Trophoblast cell (in vitro differentiated cells and primary cell): ENCODE measurements at regions not wholly inside any gene's neighbourhood (a gene's known extent, or its start where the extent isn't known, plus 50 kb on each side); places are given as distances from the start of the nearest gene placed in this dataset.

Experiments
- DNase-seq, 2 donors: peaks; one replicate each; pipeline ENCODE4 v3.0.0-alpha.2; 2016
- H2AFZ ChIP-seq: 2 replicates; pipeline ENCODE4 v1.6.1; 2013; ENCODE audit warnings: low read length, moderate library complexity, mild to moderate bottlenecking; ENCODE audit not compliant: insufficient read depth, poor library complexity
- H2AK5ac ChIP-seq: 2 replicates; pipeline ENCODE4 v1.6.1; 2013; ENCODE audit warnings: mild to moderate bottlenecking, low read length
- H2BK120ac ChIP-seq: 2 replicates; pipeline ENCODE4 v1.6.1; 2013; ENCODE audit warnings: low read length, mild to moderate bottlenecking, moderate library complexity; ENCODE audit not compliant: insufficient read depth, poor library complexity
- H2BK12ac ChIP-seq: 2 replicates; pipeline ENCODE4 v1.6.1; 2013; ENCODE audit warnings: mild to moderate bottlenecking, low read length, moderate library complexity
- H2BK5ac ChIP-seq: 2 replicates; pipeline ENCODE4 v1.6.1; 2013; ENCODE audit warnings: low read length, low read depth, moderate library complexity, mild to moderate bottlenecking; ENCODE audit not compliant: poor library complexity
- H3K14ac ChIP-seq: 2 replicates; pipeline ENCODE4 v1.6.1; 2013; ENCODE audit warnings: mild to moderate bottlenecking, low read length
- H3K18ac ChIP-seq: 2 replicates; pipeline ENCODE4 v1.6.1; 2013; ENCODE audit warnings: mild to moderate bottlenecking, low read length
- H3K23ac ChIP-seq: 2 replicates; pipeline ENCODE4 v1.6.1; 2013; ENCODE audit warnings: low read length
- H3K27ac ChIP-seq: 2 replicates; pipeline ENCODE4 v1.5.1; 2013; ENCODE audit warnings: low read depth, mild to moderate bottlenecking, inconsistent platforms, low read length, moderate library complexity
- H3K27me3 ChIP-seq: 2 replicates; pipeline ENCODE4 v1.6.1; 2013; ENCODE audit warnings: inconsistent platforms, mild to moderate bottlenecking, low read length, moderate library complexity; ENCODE audit not compliant: insufficient read depth
- H3K36me3 ChIP-seq, 2 experiments: 1 replicate in 1 of 2; 2 replicates in 1 of 2; pipeline ENCODE4 v1.6.1; 2013; ENCODE audit warnings: low read length in 2 of 2, mild to moderate bottlenecking in 2 of 2, moderate library complexity in 1 of 2; ENCODE audit not compliant: insufficient read depth in 2 of 2, control insufficient read depth in 1 of 2
- H3K4ac ChIP-seq: 2 replicates; pipeline ENCODE4 v1.6.1; 2013; ENCODE audit warnings: low read depth, mild to moderate bottlenecking, low read length, moderate library complexity
- H3K4me1 ChIP-seq, 2 experiments: 1 replicate in 1 of 2; 2 replicates in 1 of 2; pipeline ENCODE4 v1.6.1; 2013; ENCODE audit warnings: low read length in 2 of 2, mild to moderate bottlenecking in 2 of 2, moderate library complexity in 1 of 2; ENCODE audit not compliant: insufficient read depth in 2 of 2, control insufficient read depth in 1 of 2
- H3K4me2 ChIP-seq: 2 replicates; pipeline ENCODE4 v1.6.1; 2013; ENCODE audit warnings: inconsistent platforms, mild to moderate bottlenecking, low read length, moderate library complexity
- H3K4me3 ChIP-seq: 2 replicates; pipeline ENCODE4 v1.5.1; 2013; ENCODE audit warnings: mild to moderate bottlenecking, low read depth, low read length, inconsistent platforms
- H3K79me1 ChIP-seq: one replicate; pipeline ENCODE4 v1.6.1; 2013; ENCODE audit warnings: low read length
- H3K79me2 ChIP-seq: 2 replicates; pipeline ENCODE4 v1.6.1; 2013; ENCODE audit warnings: low read length, mild to moderate bottlenecking; ENCODE audit not compliant: control insufficient read depth, insufficient read depth, poor library complexity
- H3K9ac ChIP-seq: 2 replicates; pipeline ENCODE4 v1.6.1; 2013; ENCODE audit warnings: mild to moderate bottlenecking, low read length
- H3K9me3 ChIP-seq: 2 replicates; pipeline ENCODE4 v1.6.1; 2013; ENCODE audit warnings: low read depth, mild to moderate bottlenecking, control low read depth, inconsistent platforms, low read length; ENCODE audit not compliant: insufficient read depth
- H4K12ac ChIP-seq: 2 replicates; pipeline ENCODE4 v1.6.1; 2013; ENCODE audit warnings: low read depth, mild to moderate bottlenecking, low read length, moderate library complexity
- H4K8ac ChIP-seq: 2 replicates; pipeline ENCODE4 v1.6.1; 2013; ENCODE audit warnings: low read depth, mild to moderate bottlenecking, low read length, moderate library complexity
- H4K91ac ChIP-seq: one replicate; pipeline ENCODE4 v1.6.1; 2013; ENCODE audit warnings: low read depth, mild to moderate bottlenecking, low read length, moderate library complexity
- WGBS: extraction: QIAGEN DNeasy Blood & Tissue Kit; methylation state at CpG from one replicate; pipeline ENCODE4 v1.1.7; 2013; ENCODE audit warnings: missing lambda C conversion rate; ENCODE audit not compliant: insufficient read length, insufficient coverage; ENCODE audit errors: extremely low coverage; 5-methylcytosine and 5-hydroxymethylcytosine counted together

GRCh38 chr13:84834201-84834600 lies 951.9 kb upstream of the SLITRK1 start:
- WGBS = no CpG with 5 or more reads among the region's 2 CpGs

DNA sequence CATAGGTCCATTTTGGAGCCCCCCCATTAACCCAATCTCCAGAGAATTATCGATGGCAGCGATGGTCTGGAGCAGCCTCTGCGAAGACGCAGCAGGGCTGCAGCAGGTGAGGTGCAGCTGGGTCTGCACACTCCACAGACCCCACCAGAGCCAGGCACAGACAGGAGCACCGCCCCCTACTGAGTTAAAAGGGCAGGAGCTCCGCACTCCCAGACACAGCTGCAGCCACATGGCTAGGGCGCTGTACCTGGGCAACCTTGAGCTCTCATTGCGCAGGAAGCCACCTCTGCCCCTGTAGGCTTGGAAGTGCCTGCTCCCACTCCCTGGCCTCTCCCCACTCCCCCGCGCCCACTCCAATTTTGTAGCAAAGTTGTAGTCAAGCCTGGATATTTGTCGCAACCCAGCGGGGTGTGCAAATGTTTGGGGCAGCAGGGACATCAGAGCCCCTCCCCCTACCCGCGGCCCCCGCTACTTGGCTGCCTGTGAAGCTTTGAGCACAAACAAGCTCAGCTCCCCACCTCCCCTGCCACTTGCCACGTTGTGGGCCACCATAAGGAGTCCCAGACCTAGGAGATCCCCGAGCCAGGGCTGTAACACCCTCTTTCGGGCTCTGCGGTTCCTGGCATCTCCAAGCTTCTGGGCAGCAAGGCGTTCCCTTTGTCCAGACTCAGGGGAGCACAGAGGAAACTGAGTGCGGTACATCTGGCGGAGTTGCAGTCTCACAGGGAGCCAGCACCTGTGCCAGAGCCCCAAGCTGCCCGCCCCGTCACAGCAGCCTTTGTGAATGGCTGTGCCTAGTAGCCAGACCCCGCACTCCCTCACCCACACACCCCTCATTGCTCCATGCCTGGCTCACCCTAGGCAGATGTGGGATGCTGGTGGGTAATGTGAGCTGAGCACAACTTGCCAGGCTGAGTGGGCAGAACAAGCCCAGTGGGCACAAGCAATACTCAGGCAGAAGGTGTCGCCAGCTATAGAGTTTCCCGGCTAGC lies 949.7 kb upstream of the SLITRK1 start:
- Histone ChIP-seq H3K36me3 (no peaks in the 10 kb centered on the region), H3K27me3 (no peaks in the 10 kb centered on the region), H3K4ac (no peak overlapping the region), H3K14ac (no peak overlapping the region), H3K27ac (no peak overlapping the region), H2AK5ac (no peak overlapping the region), H3K9me3 (peaks cover 2% of the 10 kb centered on the region), H4K91ac (no peak overlapping the region), H3K18ac (no peak overlapping the region), H3K23ac (no peak overlapping the region), H2AFZ (no peak overlapping the region), H3K79me1 (no peaks in the 10 kb centered on the region), H4K8ac (no peak overlapping the region), H3K4me2 (no peak overlapping the region), H3K9ac (no peak overlapping the region), H4K12ac (no peak overlapping the region), H3K79me2 (no peaks in the 10 kb centered on the region), H2BK12ac (no peak overlapping the region), H2BK120ac (no peak overlapping the region), H3K4me3 (peak overlapping the region; percentile 23), H3K4me1 (no peaks in the 10 kb centered on the region), H2BK5ac (no peak overlapping the region)
- DNase-seq = no peak
- no CpG with 5 or more reads among the region's 27 CpGs for WGBS

More at GRCh38 chr13:84834201-84834600, 951.9 kb upstream of the SLITRK1 start:
- Histone ChIP-seq H2BK12ac (no peak overlapping the region), H3K9me3 (peaks cover 2% of the 10 kb centered on the region), H3K18ac (no peak overlapping the region), H3K4me3 (no peak overlapping the region), H2BK120ac (no peak overlapping the region), H3K4ac (no peak overlapping the region), H3K14ac (no peak overlapping the region), H3K23ac (no peak overlapping the region), H3K4me2 (no peak overlapping the region), H3K4me1 (no peaks in the 10 kb centered on the region), H4K91ac (no peak overlapping the region), H3K9ac (no peak overlapping the region), H2AFZ (no peak overlapping the region), H2AK5ac (no peak overlapping the region), H3K27ac (no peak overlapping the region), H4K12ac (no peak overlapping the region), H3K27me3 (no peaks in the 10 kb centered on the region), H3K79me2 (no peaks in the 10 kb centered on the region), H4K8ac (no peak overlapping the region), H2BK5ac (no peak overlapping the region), H3K36me3 (no peaks in the 10 kb centered on the region), H3K79me1 (no peaks in the 10 kb centered on the region)
- no peak for DNase-seq

DNA sequence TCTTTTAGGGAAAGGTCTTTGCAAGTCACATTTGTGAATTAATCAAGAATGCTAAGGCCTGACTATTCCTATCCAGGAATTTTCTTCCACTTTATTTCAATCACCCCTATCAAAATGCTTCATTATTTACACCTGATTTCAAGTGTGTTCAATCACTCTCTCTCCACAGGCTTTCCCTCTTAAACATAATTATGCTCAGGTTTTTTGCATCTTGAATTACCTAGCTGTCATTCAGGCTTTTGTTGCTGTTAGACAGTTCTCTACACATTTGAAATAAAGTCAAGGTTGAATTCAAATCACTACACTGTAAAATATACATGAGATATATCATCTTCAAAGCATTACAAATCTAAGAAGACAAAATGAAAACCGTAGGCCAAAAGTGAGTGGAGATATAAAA lies 941.3 kb upstream of the SLITRK1 start:
- Histone ChIP-seq H3K9ac (no peak overlapping the region), H3K36me3 (no peaks in the 10 kb centered on the region), H2BK5ac (no peak overlapping the region), H3K9me3 (no peaks in the 10 kb centered on the region), H3K4me2 (no peak overlapping the region), H4K8ac (no peak overlapping the region), H3K18ac (no peak overlapping the region), H3K23ac (no peak overlapping the region), H2AFZ (no peak overlapping the region), H2BK120ac (no peak overlapping the region), H3K14ac (no peak overlapping the region), H3K4me3 (no peak overlapping the region), H4K91ac (no peak overlapping the region), H4K12ac (no peak overlapping the region), H3K27ac (no peak overlapping the region), H3K4ac (no peak overlapping the region), H3K27me3 (no peaks in the 10 kb centered on the region), H3K79me2 (no peaks in the 10 kb centered on the region), H3K4me1 (no peaks in the 10 kb centered on the region), H3K79me1 (no peaks in the 10 kb centered on the region), H2BK12ac (no peak overlapping the region), H2AK5ac (no peak overlapping the region)
- no CpG with 5 or more reads among the region's 1 CpG for WGBS
- no peak for DNase-seq

GRCh38 chr13:84821261-84821660 lies 939.0 kb upstream of the SLITRK1 start:
- H2BK5ac ChIP-seq = no peak overlapping the region
- H3K36me3 ChIP-seq = no peaks in the 10 kb centered on the region
- H3K27me3 ChIP-seq = no peaks in the 10 kb centered on the region
- no peak overlapping the region for H3K18ac ChIP-seq
- WGBS = no CpG with 5 or more reads among the region's 3 CpGs
- H4K91ac ChIP-seq = no peak overlapping the region
- no peaks in the 10 kb centered on the region for H3K79me2 ChIP-seq
- H3K4me1 ChIP-seq = no peaks in the 10 kb centered on the region
- DNase-seq = no peak
- no peak overlapping the region for H2AK5ac ChIP-seq
- H3K14ac ChIP-seq = no peak overlapping the region
- no peak overlapping the region for H3K27ac ChIP-seq
- no peak overlapping the region for H3K4me2 ChIP-seq
- no peak overlapping the region for H2BK12ac ChIP-seq
- H3K9ac ChIP-seq = no peak overlapping the region
- H4K12ac ChIP-seq = no peak overlapping the region
- no peak overlapping the region for H2AFZ ChIP-seq
- no peak overlapping the region for H3K4ac ChIP-seq
- H3K23ac ChIP-seq = no peak overlapping the region
- H2BK120ac ChIP-seq = no peak overlapping the region
- H4K8ac ChIP-seq = no peak overlapping the region
- H3K79me1 ChIP-seq = no peaks in the 10 kb centered on the region
- H3K4me3 ChIP-seq = no peak overlapping the region
- H3K9me3 ChIP-seq = no peaks in the 10 kb centered on the region
